Astrocyte of the cerebellum (primary cell): ENCODE measurements at regions not wholly inside any gene's neighbourhood (a gene's known extent, or its start where the extent isn't known, plus 50 kb on each side); places are given as distances from the start of the nearest gene placed in this dataset.

ENCODE experiments used
- DNase-seq: peaks from one replicate; pipeline ENCODE4 v3.0.0-alpha.2; 2011; ENCODE audit warnings: low read depth
- H3K4me3 ChIP-seq: 2 replicates; pipeline ENCODE4 v1.5.1; 2011; ENCODE audit warnings: mild to moderate bottlenecking, low read depth, low read length, moderate library complexity
- in situ Hi-C: cut with HindIII; loops from 2 replicates; pipeline ENCODE4 v1.10.0; 2017; ENCODE audit warnings: low sequenced_read_pairs
- TF ChIP-seq, protein P1 (sequence below): IDR thresholded peaks from 2 replicates; pipeline ENCODE4 v1.5.1; 2012; ENCODE audit warnings: low read length, low read depth, moderate library complexity, mild to moderate bottlenecking; ENCODE audit errors: missing control alignments

DNA sequence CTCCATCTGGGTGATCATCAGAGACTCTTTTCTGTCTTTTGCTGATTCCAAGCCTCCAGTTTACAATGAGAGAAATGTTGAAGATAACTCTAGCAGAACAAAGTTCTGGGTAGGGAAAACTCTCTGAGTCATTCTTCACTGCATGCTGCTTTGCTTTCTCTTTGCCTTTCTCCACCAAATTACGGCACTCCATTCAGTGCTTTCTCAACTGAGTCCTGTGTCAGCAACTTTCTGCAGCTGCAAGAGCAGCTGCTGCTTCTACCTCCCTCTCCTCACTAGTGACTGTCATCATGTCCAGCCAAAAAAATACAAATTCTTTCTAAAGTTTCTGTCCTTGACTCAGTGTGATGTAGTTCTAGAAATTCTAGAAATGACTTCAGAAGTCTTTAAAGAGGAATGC lies 953.8 kb downstream of the IGSF11 start:
- no peak for DNase-seq
- TF ChIP-seq, protein P1, sequence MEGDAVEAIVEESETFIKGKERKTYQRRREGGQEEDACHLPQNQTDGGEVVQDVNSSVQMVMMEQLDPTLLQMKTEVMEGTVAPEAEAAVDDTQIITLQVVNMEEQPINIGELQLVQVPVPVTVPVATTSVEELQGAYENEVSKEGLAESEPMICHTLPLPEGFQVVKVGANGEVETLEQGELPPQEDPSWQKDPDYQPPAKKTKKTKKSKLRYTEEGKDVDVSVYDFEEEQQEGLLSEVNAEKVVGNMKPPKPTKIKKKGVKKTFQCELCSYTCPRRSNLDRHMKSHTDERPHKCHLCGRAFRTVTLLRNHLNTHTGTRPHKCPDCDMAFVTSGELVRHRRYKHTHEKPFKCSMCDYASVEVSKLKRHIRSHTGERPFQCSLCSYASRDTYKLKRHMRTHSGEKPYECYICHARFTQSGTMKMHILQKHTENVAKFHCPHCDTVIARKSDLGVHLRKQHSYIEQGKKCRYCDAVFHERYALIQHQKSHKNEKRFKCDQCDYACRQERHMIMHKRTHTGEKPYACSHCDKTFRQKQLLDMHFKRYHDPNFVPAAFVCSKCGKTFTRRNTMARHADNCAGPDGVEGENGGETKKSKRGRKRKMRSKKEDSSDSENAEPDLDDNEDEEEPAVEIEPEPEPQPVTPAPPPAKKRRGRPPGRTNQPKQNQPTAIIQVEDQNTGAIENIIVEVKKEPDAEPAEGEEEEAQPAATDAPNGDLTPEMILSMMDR, result no peak
- no peak overlapping the region for H3K4me3 ChIP-seq
- in situ Hi-C loops, result no loop called here

DNA sequence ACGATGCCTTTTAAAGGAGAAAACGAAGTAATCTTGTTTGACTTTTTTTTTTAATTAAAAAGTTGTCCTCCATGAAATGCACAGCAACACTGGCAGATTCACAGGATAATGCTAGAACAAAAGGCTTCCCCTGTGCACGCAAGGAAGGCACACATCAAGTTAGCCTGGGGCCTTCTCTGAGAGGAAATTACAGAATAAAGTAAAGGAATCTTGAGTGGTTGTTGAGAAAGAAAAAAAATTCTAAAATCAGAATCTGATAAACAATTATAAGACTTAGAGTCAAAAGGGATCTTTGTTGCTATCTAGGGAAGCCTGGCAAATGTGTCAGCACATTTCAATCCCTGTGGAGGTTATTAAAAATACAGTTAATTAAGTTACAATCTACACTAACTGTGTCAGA lies 946.0 kb downstream of the IGSF11 start:
- DNase-seq, result no peak
- no peak overlapping the region for H3K4me3 ChIP-seq
- in situ Hi-C loops, result no loop called here
- TF ChIP-seq, protein P1, result no peak

DNA sequence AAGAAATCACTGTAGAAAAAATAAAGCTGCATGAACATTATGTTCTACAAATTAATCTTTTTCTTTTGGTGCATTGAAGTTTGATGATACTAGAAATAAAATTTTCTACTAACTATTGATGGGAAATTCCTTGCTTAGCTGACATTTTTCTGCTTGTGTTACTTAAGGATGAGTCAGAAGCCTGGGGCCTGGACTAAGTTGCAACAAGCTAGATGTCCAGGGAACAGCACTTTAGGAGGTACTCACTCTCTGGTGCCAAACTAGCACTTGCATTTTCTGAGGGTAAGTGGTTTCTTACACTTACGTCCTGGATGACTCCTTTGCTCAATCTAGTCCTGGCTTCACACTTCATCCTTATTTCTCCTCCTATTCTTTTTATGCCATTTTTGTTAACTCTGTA lies 945.1 kb downstream of the IGSF11 start:
- no peak for DNase-seq
- in situ Hi-C loops, result no loop called here
- H3K4me3 ChIP-seq, result no peak overlapping the region
- TF ChIP-seq, protein P1, result no peak

DNA sequence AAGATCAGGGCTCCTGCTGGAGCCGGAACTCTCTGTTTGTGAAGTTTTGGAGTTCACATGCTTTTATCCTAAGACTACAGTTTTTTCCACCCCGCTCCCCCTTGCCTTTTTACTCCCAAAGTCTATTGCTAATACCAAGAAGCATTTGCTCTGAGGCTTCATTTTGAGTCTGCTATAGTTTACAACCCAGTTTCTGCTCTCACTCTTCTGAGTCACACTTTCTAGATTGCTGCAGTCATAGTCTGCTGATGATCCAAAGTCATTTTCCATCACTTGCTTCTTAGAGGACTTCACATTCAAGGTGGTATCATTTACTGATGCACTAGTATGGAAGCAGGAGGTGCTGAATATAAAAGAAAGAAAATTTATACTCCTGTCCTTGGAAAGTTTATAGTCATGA lies 937.4 kb downstream of the IGSF11 start:
- TF ChIP-seq, protein P1, result no peak
- no peak for DNase-seq
- in situ Hi-C loops, result no loop called here
- no peak overlapping the region for H3K4me3 ChIP-seq

DNA sequence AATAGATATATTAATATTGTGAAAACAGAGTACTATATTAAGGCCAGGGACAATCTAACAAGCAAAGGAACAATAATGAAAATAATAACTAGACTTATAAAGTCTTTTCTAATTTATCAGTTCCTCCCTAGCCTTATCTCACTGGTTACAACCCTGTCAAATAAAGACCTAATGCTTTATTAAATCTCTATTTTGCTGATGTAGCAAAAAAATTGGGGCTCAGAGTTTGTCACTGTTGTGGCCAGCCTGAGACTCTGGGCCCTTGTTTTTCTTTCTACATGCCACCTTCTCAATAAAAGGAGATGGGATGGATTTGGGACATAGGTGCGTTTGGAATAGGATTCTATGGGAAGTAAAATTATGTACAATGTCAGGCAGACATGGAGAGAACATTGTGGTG lies 937.0 kb downstream of the IGSF11 start:
- TF ChIP-seq, protein P1, result no peak
- in situ Hi-C loops, result no loop called here
- DNase-seq, result no peak
- no peak overlapping the region for H3K4me3 ChIP-seq

DNA sequence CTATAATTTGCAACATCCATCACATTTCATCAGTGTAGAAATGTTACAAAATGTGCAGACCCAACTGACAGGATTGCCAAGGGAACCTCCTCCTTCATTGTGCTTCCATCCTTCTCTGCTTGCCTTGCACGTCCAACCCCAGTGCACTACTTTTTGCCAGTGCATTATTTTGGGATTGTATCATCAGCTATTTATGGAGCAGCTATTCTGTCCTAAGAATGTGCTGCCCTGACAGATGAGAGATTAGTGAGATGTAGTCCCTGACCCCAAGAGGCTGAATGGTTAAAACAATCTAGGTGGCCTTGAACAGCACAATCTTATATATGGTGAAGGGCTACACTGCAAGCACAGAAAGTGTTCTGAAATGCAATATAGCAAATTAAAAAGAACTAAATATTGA lies 935.8 kb downstream of the IGSF11 start:
- no peak for DNase-seq
- in situ Hi-C loops, result no loop called here
- no peak overlapping the region for H3K4me3 ChIP-seq
- TF ChIP-seq, protein P1, result no peak

DNA sequence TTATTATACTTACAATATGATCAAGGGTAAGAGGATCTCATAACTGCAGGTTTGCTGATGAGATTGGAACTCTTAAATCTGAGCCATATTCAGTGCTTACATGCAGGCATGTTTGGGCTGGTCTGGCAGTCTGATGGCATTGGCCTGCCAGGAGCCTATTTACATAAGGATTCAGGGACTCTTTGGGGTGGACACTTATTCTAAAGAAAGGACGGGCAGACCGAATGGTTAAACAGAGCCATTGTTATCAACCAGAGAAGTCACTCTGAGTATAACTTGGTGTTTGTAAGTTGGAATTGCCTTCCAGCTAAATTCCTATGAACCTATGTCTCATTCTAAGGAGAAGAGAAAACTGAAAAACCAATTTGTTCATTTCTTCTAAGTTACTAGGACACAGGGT lies 932.8 kb downstream of the IGSF11 start:
- DNase-seq, result no peak
- in situ Hi-C loops, result no loop called here
- TF ChIP-seq, protein P1, result no peak
- H3K4me3 ChIP-seq, result no peak overlapping the region
